Stimulated activated CD4-positive, alpha-beta T cell treated with anti-CD3 and anti-CD28 coated beads, Interleukin-12 subunit alpha, Interleukin-12 subunit beta, amount 100 ng/mL, for 48 hours (primary cell): ENCODE measurements at regions not wholly inside any gene's neighbourhood (a gene's known extent, or its start where the extent isn't known, plus 50 kb on each side); places are given as distances from the start of the nearest gene placed in this dataset.
"Not testable (repeated sequence)": the region's sequence is repeated elsewhere in the genome, so short reads cannot be mapped to it uniquely, and the experiment has no call there.

Experiments
- DNase-seq, 3 donors: peaks; one replicate each; pipeline ENCODE4 v3.0.0-alpha.2; 2020; ENCODE audit warnings: low read depth in 2 of 3, low spot score in 1 of 3

DNA sequence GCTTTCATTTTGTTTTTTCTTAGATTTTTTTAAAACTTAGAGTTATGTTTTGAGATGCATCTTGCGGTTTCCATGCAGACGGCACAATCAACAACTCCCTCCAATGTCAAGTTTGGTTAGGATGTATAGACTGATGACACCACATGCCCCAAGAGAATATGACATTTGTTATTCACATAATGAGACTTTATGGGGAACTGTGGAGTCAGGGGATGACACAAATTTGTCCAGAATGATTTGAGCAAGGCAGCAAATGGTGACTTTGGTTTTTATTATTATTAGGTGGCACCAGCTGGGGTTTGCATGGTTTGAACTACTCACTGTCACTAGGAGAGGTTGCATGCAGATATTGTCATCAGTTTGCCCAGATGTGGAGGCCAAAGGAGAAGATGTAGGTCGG, 461.8 kb upstream of the PRKX start:
- DNase-seq: no peak

DNA sequence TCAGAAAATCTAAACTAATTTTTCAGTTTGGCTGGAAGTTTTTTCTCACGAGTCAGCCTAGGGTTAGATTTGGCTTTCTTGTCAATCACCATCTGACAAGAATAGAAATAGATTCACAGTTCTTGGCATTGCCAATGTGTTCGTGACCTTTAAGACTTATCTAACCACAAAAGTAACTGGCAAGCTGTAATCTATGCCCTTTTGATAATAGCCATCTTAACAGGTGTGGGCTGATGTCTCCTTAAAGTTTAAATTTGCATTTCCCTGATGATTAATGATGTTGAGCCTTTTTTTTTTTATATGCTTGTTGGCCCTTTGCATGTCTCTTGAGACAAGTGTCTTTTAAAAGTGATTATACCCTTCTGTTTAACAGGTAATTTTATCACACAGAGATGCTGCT, 460.3 kb upstream of the PRKX start:
- DNase-seq: no peak

DNA sequence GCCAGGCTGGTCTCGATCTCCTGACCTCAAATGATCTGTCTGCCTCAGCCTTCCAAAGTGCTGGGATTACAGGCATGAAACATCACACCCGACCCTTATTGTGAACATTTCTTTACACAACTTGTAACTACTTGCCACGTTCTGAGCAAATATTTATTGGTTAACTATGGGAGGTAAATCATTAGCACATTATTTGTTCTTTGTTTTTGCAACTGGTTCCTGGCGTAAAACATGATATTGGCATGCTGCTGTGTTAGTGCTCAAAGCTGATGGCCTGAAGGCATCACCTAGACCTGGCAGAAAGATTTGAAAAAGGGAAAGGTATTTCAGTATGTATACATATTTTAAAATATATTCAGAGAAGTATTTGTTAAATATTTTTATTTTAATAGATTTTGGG, 438.3 kb upstream of the PRKX start:
- DNase-seq: no peak

DNA sequence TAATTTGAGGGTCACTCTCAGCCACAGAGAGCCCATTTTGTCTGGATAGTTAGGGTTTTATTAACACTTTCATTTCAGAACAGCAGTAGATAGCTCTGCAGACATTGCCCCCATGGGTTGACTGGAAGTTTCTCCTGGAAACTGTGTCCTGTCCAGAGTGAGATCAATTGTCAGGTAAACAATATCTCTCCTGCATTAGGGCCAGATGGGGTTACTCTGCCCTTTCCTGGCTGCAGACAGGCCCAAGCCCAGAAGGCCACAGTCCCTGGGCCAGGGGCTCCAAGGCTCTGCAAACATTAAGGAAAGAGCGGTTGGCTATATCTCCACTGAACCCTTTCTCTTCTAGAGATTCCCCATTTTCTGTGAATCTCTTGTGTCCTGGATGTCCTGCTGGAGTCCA, 436.8 kb upstream of the PRKX start:
- no peak for DNase-seq

DNA sequence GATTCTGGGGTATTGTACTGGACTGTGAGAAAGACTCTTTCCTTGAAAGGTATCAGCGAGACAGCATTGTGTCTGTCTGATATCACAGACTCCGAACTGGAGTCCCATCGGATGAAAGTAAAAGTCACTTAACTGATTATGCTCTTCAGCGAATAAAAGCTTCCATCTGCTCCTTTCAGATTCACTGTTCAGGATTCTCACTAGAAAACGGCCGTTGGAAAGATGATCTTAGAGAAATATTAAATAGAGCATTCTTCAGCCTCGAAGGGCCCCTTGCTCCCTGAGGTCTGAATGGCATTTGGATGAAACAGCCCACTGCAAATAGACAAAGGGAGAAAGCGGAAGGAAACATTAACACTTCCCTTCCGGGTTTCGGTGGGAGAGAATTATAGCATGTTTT, 416.2 kb upstream of the PRKX start:
- DNase-seq: no peak

DNA sequence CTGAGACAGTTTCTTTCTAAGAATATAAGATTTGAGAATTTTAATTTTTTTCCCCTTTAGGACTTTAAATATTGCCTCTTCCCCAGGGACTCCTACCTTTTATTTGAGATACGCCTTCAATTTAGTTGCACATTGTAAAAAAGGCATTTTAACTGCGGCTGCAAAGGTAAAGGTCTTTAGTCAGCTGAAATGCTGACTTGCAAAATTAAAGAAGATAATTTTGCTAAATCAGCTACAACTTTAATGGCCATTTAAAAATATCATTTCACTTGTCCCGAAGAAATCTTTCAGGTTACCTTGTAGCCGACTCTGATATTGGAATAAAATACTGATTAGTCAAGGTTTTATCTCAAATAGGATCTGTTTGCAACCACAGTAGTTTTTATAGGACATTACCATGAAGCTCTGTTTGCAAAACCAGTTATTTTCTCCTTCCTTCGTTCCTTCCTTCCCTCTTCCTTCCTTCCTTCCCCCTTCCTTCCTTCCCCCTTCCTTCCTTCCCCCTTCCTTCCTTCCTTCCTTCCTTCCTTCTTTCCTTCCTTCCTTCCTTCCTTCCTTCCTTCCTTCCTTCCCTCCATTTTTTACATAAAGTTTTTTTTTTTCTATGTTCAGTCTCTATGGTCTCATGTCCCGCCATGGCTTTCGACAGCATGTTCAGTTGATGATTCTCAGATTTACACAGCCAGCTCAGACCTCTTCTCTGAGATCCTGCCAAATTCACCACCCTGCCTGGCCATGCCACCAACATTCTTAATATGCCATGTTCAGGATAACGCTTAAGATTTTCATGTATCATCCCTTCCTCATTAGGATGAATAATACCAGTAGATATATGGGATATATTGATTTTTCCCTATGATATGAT, 405.4 kb upstream of the PRKX start:
- DNase-seq: no peak

DNA sequence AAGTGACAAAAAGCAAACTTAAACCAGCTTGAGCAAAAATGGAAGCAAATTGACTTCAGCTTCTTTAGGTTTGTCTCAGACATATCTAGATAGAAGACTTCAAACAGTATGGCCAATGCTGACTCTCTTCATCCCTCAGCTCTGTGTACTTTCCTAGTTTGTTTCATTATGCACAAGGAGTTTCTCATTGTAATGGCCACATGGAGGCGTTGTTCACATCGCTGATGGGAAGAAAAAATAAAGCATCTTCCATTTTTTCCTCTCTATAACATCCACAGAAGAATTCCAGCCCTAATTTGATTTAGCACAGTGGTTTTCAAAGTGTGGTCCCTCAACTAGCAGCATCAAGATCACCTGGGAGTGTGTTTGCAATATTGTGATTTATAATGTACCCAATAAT, 397.5 kb upstream of the PRKX start:
- no peak for DNase-seq

DNA sequence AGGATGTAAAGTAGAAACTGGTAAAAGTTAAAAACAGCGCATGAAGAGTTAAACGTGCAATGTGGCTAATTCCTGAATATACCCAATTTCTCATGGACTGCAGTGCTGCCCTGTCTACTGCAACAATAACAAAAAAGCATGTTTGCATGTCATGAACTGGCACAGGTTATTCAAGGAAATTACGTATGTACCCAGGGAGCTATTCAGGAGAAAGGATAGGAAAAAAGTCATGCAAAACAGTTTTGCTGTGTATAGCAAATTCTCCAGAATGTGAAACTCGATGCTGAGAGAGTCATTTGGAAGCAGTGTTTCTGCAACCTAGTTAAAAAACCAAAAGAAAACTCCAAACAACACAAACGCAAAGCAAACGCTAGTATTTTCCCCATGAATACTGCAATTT, 381.5 kb upstream of the PRKX start:
- no peak for DNase-seq

DNA sequence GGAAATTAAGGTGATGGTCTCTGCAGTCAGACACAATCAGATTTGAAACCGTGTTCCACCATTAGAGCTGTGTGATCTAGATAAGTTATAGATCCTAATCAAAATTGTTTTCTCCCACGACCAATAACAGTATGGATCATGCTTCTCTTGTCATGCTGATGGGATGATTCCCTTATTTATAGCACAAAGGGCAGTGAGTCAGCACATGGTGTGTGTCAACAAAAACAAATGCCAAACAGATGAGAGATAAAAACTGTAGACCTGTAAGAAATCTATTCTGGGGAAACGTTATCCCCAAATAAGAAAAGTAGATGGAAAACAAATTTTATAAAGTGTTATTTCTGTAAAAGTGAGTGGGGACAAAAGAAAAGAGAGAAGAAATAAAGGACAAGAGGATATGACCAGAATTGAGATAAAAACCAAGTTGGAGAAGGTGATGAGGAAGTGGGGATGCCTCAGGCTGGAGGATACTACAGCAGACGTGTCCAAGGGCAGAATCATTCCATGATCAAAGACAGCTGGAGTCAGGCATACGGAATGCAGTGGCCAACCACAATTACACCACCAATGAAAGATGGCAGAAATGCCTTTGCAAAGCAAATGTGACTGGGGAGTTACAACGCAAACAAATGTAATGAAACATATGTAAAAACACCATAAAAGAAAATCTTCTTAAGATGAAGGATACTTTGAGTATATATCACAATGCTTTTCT, 377.8 kb upstream of the PRKX start:
- DNase-seq: no peak

DNA sequence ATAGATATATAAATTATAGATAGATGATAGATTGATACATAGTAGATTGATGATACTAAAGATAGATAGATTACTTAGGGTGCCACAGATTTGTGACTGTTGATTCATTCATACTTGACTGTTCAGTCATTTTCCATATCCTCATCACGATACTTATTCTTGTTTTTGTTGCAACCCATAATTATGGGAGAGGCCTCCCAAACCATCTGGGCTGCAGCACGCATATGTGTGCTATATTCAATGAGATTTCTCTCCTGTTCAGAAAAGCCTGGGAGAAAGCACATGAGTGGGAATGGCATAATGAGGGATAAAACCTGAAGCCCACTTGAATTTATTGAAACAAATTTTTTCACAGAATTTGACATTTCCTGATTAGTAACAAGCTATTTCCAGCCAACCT, 346.4 kb upstream of the PRKX start:
- no peak for DNase-seq

DNA sequence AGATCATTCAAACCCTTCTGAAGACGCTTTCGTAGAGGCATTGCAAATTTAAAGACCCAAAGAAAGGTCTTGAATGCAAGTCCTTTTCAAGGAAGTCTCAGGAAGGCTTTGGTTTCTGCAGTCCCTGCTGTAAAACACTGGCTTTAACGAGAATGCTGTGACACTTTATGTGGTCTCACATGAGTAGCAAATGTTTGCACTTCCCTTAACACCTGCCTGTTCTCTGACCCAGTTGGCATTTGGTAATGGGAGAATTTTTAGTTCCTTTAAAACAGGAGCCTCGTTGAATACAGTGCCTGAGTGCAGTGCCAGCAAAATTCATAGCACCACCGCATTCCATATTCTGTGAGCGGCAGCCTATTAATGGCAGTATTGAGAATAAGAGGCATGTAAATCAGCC, 330.5 kb upstream of the PRKX start:
- DNase-seq: no peak

DNA sequence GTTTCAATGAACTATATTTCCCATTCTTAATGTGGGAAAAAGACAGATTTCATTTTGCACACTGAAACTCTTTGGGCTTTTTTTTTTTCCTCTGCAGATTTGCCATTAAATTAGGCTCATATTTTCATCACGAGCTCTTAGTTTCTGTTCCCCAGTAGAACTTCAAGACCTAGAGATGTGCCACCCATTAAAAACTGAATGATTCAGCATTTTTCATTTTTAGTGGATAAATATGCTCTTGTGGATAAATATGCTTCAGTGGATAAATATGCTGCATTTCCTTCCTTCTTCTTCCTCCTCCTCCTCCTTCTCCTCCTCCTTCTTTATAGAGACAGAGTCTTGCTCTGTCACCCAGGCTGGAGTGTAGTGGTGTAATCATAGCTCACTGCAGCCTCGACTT, 322.4 kb upstream of the PRKX start:
- no peak for DNase-seq

DNA sequence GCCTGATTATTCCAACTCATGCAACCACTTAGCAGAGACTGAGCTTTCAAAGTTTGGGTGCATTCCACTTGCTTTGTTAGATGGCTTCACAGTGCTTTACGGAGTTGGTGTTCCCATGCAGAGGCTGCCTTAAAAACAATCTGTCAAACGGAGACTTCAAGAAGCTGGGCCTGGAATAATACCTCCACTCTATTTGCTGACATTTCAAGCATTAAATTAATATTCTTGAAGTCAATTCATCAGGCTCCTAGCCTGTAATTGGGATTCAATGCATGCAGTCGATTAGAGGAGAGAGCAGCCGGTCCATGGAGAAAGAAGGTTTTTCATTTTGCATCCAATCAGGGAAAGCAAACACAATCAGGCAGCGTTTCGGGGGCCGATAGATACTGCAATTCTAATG, 314.7 kb upstream of the PRKX start:
- no peak for DNase-seq

DNA sequence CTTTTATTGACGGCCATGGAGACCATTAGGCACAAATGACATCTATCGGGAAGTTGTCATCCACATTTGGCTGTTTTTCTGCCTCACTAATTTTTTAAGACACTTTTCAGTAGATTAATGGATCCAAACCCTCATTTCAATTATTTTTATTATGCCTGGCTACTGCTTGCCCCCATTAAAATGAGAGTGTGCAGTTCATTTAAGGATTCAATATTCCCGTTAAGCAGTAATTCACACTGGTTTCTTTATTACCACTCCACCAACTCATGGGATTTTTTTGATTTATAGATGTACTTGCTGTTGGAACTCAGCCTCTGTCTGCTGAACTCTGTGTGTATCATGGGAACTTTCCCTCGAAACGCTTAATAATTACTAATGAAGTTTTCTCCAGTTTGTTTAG, 291.8 kb upstream of the PRKX start:
- no peak for DNase-seq

DNA sequence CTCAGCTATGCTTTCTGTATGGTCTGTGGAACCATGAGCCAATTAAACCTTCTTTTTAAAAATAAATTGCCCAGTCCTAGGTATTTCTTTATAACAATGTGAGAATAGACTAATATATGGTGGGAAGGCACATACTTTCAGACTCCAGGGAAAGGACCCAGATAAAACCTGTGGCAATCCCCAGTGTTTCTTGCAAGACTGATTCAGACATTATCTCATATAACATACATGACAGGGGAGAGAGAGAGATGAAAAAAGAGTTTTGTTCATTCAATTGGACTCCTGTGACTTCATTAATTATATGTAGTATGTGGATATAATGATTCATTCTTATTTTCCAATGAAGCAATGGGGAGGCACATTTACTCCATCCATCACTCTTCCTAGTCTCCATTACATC, 291.4 kb upstream of the PRKX start:
- no peak for DNase-seq

DNA sequence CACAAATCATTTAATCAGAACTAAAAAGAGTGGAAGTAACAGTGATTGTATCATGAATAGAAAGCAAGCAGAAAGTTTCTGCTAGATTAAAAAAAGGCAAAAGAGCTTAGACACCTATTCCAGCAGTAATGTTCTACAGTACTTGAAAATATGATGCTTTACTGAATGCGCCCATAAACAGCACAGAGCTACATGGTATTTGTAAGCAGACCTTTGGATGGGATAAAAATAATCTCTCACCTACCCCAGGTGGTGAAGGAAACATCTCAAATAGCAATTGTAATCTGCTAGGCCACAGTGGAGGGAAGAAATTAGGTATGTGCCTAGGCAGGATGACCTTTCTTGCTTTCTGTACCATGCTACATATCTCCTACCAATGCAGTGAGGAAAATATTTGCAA, 280.9 kb upstream of the PRKX start:
- DNase-seq: no peak

DNA sequence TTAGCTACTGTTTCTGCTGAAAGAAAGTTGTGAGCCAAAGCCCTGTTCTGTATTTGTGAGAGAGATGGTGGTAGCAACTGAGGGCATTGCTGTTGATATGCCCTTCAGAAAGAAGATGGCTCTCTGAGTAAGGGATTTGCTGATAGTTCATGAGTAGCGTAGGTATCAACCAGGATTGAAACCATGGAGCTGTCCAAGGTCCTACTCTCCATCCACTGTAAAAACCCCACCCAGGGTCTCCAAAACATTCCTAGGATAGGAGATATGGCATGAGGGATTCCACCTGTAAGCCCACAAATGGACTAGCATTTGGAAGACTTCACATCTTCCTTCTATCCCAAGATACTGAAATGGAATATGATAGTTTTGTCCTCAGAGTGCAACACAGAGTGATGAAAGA, 277.1 kb upstream of the PRKX start:
- DNase-seq: no peak

DNA sequence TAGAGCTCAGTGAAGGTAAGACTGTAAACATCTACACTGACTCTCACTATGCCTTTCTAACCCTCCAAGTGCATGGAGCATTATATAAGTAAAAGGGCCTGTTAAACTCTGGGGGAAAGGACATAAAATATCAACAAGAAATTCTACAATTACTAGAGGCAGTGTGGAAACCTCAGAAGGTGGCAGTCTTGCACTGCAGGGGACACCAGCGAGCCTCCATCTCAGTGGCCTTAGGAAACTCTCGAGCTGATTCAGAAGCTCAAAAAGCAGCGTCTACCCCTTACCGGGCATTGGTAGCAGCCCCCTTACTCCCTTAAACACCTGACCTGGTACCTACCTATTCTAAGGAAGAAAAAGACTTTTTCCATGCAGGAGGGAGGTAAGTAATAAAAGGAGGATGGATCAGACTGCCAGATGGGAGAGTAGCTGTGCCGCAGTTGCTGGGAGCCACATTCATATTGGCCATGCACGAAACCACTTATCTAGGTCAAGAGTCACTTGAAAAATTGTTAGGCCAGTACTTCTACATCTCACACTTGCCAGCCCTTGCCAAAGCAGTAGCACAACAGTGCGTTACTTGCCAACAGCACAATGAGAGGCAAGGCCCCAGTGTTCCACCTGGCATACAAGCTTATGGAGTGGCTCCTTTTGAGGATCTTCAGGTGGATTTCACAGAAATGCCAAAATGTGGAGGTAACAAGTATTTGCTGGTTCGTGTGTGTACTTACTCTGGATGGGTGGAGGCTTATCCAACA, 258.8 kb upstream of the PRKX start:
- DNase-seq: not testable (repeated sequence)

DNA sequence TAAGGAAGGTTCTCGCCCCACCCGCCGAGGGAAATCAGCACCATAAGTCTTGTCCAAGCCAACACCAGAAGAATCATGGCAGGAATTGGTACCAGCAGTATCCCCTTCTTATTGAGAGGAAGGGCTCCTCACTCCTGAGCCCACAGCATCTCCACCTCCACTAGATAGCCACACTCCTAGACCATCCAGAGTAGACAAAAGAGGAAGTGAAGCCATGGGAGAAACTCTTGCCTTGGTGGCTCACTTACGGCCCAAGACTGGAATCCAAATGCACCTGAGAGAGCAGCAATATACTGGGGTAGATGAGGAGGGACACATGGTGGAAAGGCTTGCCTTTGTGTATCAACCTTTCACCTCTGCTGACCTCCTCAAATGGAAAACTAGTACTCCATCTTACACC, 255.3 kb upstream of the PRKX start:
- DNase-seq: no peak

DNA sequence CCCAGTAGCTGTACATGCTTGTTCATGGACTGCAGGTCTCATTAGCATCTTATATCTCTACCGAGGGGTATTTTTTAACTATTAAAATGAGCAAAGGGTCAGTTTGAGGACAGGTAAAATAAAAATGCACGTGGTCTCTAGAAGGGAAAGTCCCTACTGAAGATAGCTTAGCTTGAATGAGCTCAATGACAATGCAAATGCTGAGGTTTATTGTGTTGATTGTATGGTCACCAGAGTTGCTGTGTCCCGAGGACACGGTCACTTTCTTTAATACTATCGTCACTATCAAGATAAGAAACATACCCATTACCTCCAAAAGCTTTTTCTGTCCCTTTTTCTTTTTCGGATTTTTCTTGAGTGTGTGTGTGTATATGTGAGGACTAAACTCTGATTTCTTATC, 250.5 kb upstream of the PRKX start:
- DNase-seq: no peak

DNA sequence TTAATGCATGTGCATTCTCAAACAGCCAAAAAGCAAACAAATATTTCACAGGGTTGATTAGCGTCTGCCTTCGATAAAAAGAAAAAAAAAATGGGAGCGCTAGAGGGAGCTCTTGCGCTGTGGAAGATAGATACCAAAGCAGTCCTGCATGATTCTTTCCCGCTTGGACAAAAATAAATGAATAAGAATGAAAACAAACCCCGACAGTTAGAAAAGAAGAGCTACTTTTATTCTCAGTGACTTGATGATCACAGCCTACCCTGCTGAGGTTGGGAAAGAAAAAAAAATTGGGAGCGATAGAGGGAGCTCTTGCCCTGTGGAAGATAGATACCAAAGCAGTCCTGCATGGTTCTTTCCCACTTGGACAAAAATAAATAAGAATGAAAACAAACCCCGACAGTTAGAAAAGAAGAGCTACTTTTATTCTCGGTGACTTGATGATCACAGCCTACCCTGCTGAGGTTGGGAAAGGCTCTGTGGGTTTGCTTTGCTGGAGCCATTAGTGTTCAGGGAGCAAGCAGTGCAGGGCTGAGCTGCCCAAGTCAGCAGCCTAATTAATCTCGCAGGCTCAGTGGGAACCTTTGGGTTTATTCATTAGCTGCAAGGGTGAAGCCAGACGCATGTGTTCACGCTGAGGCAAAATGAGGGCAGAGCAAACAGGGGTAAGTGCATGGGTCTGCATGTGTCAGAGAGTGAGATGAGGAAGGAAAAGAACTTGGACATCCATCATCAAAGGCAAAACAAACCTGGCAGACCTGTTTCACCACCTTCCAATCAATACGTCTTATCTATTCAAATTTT, 249.3 kb upstream of the PRKX start:
- DNase-seq: peak in 1 of 3 donors; percentile 6
